Right lobe of liver (tissue), 4 donors: ENCODE measurements at regions not wholly inside any gene's neighbourhood (a gene's known extent, or its start where the extent isn't known, plus 50 kb on each side); places are given as distances from the start of the nearest gene placed in this dataset.

ENCODE experiments used
- POLR2A ChIP-seq: fragments of 450-650 bp; IDR thresholded peaks from one replicate; pipeline ENCODE4 v1.6.1; 2017; ENCODE audit warnings: antibody characterized with exemption, mild to moderate bottlenecking
- TF ChIP-seq, protein P1 (sequence below), 4 donors: fragments of 200-600 bp in 3 of 4; fragments of 450-650 bp in 1 of 4; IDR thresholded peaks; one replicate each; pipeline versions ENCODE4 v1.5.1 to v1.8.0; 2016 to 2022; ENCODE audit warnings: antibody characterized with exemption in 4 of 4, mild to moderate bottlenecking in 2 of 4
- donor health status: DM: no; HTN: no; CAD: no.
- donor health status: DM: no; HTN: no; CAD: no.
- donor health status: DM: no; HTN: yes; CAD: no.

DNA sequence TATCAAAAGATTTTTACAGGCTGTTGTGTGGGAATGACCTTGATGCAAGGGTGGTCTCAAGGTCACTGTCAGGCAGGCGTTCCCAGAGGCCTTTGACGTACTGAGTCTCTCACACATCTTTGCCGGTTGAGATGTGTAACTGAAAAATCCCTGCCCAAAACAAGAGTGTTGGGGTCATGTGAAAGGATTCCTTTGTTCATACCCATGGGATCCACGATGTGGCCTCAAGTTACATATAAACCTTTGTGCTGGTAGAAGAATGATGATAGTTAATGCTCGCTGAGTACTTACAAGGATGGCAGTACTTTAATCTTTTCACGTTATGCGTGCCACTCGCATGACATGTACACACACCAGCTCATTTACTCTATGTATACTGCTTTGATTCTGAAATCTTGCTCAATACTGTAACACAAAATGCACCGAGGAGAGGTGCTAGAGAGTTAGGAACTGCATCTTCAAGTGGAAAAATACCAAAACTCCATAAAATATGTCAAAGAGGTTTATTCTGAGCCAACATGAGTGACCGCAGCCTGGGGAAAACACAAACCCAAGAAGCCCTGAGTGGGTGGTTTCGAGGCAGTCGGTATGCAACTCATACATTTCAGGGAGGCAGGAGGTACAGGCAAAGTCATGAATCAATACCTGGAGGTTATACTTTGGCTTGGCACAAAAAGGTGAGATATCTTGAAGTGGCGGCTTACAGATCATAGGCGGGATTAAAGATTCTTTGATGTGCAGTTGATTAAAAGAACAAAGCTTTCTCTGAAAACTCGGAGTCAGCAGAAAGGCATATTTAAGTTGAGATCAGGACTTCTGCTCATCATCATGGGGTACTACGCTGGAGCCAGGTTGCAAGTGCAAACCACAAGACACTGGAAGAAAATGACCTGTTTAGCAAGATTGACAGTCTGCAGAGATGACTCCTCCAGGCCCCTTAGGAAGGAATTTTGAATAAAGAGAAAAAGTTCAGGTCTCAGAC is 87.4 kb upstream of the ARHGEF7 start:
- TF ChIP-seq, protein P1, sequence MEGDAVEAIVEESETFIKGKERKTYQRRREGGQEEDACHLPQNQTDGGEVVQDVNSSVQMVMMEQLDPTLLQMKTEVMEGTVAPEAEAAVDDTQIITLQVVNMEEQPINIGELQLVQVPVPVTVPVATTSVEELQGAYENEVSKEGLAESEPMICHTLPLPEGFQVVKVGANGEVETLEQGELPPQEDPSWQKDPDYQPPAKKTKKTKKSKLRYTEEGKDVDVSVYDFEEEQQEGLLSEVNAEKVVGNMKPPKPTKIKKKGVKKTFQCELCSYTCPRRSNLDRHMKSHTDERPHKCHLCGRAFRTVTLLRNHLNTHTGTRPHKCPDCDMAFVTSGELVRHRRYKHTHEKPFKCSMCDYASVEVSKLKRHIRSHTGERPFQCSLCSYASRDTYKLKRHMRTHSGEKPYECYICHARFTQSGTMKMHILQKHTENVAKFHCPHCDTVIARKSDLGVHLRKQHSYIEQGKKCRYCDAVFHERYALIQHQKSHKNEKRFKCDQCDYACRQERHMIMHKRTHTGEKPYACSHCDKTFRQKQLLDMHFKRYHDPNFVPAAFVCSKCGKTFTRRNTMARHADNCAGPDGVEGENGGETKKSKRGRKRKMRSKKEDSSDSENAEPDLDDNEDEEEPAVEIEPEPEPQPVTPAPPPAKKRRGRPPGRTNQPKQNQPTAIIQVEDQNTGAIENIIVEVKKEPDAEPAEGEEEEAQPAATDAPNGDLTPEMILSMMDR (IDR thresholded peaks at IDR 0.05), result no peak
- TF ChIP-seq POLR2A, result no peak
